ENCODE measurements at regions not wholly inside any gene's neighbourhood (a gene's known extent, or its start where the extent isn't known, plus 50 kb on each side); places are given as distances from the start of the nearest gene placed in this dataset.

DNA sequence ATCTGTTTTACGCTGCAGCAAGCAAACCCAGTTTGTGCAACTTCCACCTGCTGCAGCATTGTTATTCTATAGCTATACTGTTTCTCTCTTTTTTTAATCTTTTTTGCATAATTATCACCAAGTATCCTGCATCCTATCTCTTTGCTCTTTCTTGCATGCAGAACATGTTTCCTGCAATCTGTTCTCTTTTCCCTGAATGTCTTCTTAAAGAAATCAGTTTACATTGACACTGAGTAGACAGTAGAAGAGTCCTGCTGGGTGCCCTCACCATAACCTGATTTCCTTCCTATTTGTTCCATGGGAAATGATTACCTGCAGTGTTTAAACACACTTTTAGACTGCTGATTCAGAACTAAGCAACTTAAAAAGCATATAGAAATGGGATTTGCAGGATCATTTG, 964.7 kb downstream of the PCDH19 start:
- in situ Hi-C loops (cut with MboI), result no loop called here
- H3K27me3 ChIP-seq (replicated peaks; ENCODE audit: insufficient read depth), result no peaks in the 10 kb centered on the region
- no peak overlapping the region for H3K9ac ChIP-seq
- H3K36me3 ChIP-seq (ENCODE audit: low read depth), result no peaks in the 10 kb centered on the region
- H3K27ac ChIP-seq, result no peak overlapping the region
- DNase-seq, result no peak
- H2AFZ ChIP-seq, result no peak overlapping the region
- no peaks in the 10 kb centered on the region for H3K79me2 ChIP-seq (ENCODE audit: insufficient read depth)
- H3F3A ChIP-seq (ENCODE audit: insufficient read depth), result no peaks in the 10 kb centered on the region
- no peaks in the 10 kb centered on the region for H3K4me1 ChIP-seq (ENCODE audit: insufficient read depth)
- H3K9me3 ChIP-seq (ENCODE audit: low read depth), result no peaks in the 10 kb centered on the region
- no peak overlapping the region for H3K4me2 ChIP-seq (ENCODE audit: unreplicated experiment)
- TF ChIP-seq EZH2 (IDR thresholded peaks at IDR 0.05; ENCODE audit: insufficient read depth, poor library complexity, severe bottlenecking) (no peak), EZH2phosphoT487 (IDR thresholded peaks at IDR 0.05; ENCODE audit: insufficient read depth, low read depth) (no peak)
- WGBS, 2 experiments (ENCODE audit: low coverage in 1 of 2, low lambda C conversion rate in 2 of 2, missing lambda C conversion rate in 2 of 2), result 18 to 50% methylated on average over 1 of the region's 1 CpG
- no peaks in the 10 kb centered on the region for H3K9me2 ChIP-seq (ENCODE audit: insufficient read depth)
- H4K20me1 ChIP-seq (ENCODE audit: insufficient read depth), result no peaks in the 10 kb centered on the region
- H3K4me3 ChIP-seq, result no peak overlapping the region

DNA sequence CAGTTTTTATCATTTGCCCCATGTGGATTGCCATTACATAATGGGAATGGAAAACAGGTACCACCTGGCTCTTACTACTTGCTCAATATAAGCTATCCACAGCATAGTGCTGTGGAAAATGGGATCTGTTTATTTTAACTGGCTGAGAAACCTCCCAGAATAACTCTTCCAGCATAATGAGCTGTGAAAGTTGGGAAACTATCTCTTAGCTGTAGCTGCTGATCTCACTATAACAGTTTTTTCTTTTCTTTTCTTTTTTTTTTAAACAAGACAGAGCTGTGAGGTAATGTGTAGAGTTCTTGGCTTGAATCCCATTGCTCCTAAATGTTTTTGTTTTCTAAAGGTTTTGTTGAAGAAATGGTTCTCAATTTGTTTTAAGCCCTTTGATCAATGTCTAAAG, 988.3 kb downstream of the PCDH19 start:
- Histone ChIP-seq H3K27me3 (replicated peaks; ENCODE audit: insufficient read depth) (no peaks in the 10 kb centered on the region), H3K9ac (no peak overlapping the region), H3K79me2 (ENCODE audit: insufficient read depth) (no peaks in the 10 kb centered on the region), H4K20me1 (ENCODE audit: insufficient read depth) (no peaks in the 10 kb centered on the region), H3K36me3 (ENCODE audit: low read depth) (no peaks in the 10 kb centered on the region), H3F3A (ENCODE audit: insufficient read depth) (no peaks in the 10 kb centered on the region), H2AFZ (no peak overlapping the region), H3K4me2 (ENCODE audit: unreplicated experiment) (no peak overlapping the region), H3K9me2 (ENCODE audit: insufficient read depth) (no peaks in the 10 kb centered on the region), H3K9me3 (ENCODE audit: low read depth) (no peaks in the 10 kb centered on the region), H3K4me1 (ENCODE audit: insufficient read depth) (no peaks in the 10 kb centered on the region), H3K27ac (no peak overlapping the region), H3K4me3 (no peak overlapping the region)
- in situ Hi-C loops (cut with MboI), result no loop called here
- DNase-seq, result no peak
- TF ChIP-seq EZH2phosphoT487 (IDR thresholded peaks at IDR 0.05; ENCODE audit: insufficient read depth, low read depth), result no peak
- TF ChIP-seq EZH2 (IDR thresholded peaks at IDR 0.05; ENCODE audit: insufficient read depth, poor library complexity, severe bottlenecking), result no peak

DNA sequence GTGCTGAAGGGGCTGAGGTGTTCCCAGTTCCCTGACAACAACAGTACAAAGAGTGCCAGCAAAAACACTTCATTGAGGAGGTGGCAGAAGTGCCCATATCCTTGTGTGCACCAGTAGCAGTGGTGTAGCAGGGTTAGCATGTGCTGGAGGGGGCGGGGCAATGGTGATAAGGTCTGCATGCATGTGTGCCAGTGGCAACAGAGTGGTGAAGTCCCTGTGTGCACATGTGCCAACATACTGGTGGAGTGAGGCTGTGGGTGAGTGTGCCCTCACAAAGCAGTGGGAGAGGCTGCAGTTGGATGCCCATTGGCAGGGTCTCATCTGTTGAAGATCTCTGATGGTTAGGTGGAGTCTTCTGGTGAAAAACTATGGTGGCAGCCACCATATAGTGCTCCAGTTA, 994.6 kb downstream of the PCDH19 start:
- TF ChIP-seq EZH2 (IDR thresholded peaks at IDR 0.05; ENCODE audit: insufficient read depth, poor library complexity, severe bottlenecking), result no peak
- no peak overlapping the region for H3K9ac ChIP-seq
- in situ Hi-C loops (cut with MboI), result no loop called here

DNA sequence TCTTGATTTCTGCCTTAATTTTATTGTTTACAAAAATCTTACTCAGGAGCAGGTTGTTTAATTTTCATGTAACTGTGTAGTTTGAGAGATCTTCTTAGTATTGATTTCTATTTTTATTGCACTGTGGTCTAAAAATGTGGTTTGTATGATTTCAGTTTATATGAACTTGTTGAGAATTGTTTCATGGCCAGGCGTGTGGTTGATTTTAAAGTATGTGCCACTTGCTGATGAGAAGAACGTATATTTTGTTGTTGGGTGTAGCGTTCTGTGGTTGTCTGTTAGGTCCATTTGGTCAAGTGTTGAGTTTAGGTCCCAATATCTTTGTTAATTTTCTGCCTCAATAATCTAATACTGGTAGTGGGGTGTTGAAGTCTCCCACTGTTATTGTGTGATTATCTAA, 996.8 kb downstream of the PCDH19 start:
- H3F3A ChIP-seq (ENCODE audit: insufficient read depth), result no peaks in the 10 kb centered on the region
- DNase-seq, result no peak
- no peaks in the 10 kb centered on the region for H3K27me3 ChIP-seq (replicated peaks; ENCODE audit: insufficient read depth)
- no peak overlapping the region for H3K4me2 ChIP-seq (ENCODE audit: unreplicated experiment)
- no peaks in the 10 kb centered on the region for H3K79me2 ChIP-seq (ENCODE audit: insufficient read depth)
- no peak overlapping the region for H2AFZ ChIP-seq
- H3K9me2 ChIP-seq (ENCODE audit: insufficient read depth), result no peaks in the 10 kb centered on the region
- no peaks in the 10 kb centered on the region for H3K36me3 ChIP-seq (ENCODE audit: low read depth)
- WGBS, 2 experiments (ENCODE audit: low coverage in 1 of 2, low lambda C conversion rate in 2 of 2, missing lambda C conversion rate in 2 of 2), result 29 to 36% methylated on average over 3 of the region's 3 CpGs
- H3K9me3 ChIP-seq (ENCODE audit: low read depth), result no peaks in the 10 kb centered on the region
- no peak overlapping the region for H3K9ac ChIP-seq
- TF ChIP-seq EZH2 (IDR thresholded peaks at IDR 0.05; ENCODE audit: insufficient read depth, poor library complexity, severe bottlenecking), result no peak
- no peak for TF ChIP-seq EZH2phosphoT487 (IDR thresholded peaks at IDR 0.05; ENCODE audit: insufficient read depth, low read depth)
- H3K4me3 ChIP-seq, result no peak overlapping the region
- in situ Hi-C loops (cut with MboI), result no loop called here
- H4K20me1 ChIP-seq (ENCODE audit: insufficient read depth), result no peaks in the 10 kb centered on the region
- no peak overlapping the region for H3K27ac ChIP-seq
- no peaks in the 10 kb centered on the region for H3K4me1 ChIP-seq (ENCODE audit: insufficient read depth)

More for the DNA sequence above, 994.6 kb downstream of the PCDH19 start:
- Histone ChIP-seq H3K4me3 (no peak overlapping the region), H3K9me3 (ENCODE audit: low read depth) (no peaks in the 10 kb centered on the region), H4K20me1 (ENCODE audit: insufficient read depth) (no peaks in the 10 kb centered on the region), H2AFZ (no peak overlapping the region), H3K36me3 (ENCODE audit: low read depth) (no peaks in the 10 kb centered on the region), H3F3A (ENCODE audit: insufficient read depth) (no peaks in the 10 kb centered on the region), H3K4me1 (ENCODE audit: insufficient read depth) (no peaks in the 10 kb centered on the region), H3K27me3 (replicated peaks; ENCODE audit: insufficient read depth) (no peaks in the 10 kb centered on the region), H3K9me2 (ENCODE audit: insufficient read depth) (no peaks in the 10 kb centered on the region), H3K27ac (no peak overlapping the region), H3K79me2 (ENCODE audit: insufficient read depth) (no peaks in the 10 kb centered on the region), H3K4me2 (ENCODE audit: unreplicated experiment) (no peak overlapping the region)
- no peak for DNase-seq
- 0% methylated on average over 1 of the region's 1 CpG for WGBS, 2 experiments (ENCODE audit: low coverage in 1 of 2, low lambda C conversion rate in 2 of 2, missing lambda C conversion rate in 2 of 2)

DNA sequence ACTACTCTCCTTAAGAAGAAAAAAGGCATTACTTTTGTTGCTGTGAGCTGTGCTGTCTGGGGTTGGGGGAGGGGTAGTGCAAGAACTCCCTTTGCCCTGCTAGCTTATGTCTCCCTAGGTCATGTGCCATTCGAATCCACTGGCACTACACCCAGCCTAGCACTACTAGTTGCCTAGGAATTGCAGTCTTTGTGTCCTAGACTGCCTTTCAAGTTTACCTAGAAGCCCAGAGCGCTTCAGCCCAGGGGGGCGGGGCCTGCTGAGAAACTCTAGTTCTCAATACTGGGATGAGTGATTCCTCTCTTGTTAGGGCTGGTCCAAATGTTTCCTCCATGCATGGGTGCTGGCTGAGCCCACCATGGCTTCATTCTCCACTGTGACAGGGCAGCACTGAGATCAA, 1011.5 kb downstream of the PCDH19 start:
- Histone ChIP-seq H3F3A (ENCODE audit: insufficient read depth) (no peaks in the 10 kb centered on the region), H4K20me1 (ENCODE audit: insufficient read depth) (no peaks in the 10 kb centered on the region), H3K4me2 (ENCODE audit: unreplicated experiment) (no peak overlapping the region), H3K9me3 (ENCODE audit: low read depth) (no peaks in the 10 kb centered on the region), H3K9me2 (ENCODE audit: insufficient read depth) (no peaks in the 10 kb centered on the region), H3K27ac (no peak overlapping the region), H3K79me2 (ENCODE audit: insufficient read depth) (no peaks in the 10 kb centered on the region), H3K4me3 (no peak overlapping the region), H2AFZ (no peak overlapping the region), H3K27me3 (replicated peaks; ENCODE audit: insufficient read depth) (no peaks in the 10 kb centered on the region), H3K36me3 (ENCODE audit: low read depth) (no peaks in the 10 kb centered on the region), H3K9ac (no peak overlapping the region), H3K4me1 (ENCODE audit: insufficient read depth) (no peaks in the 10 kb centered on the region)
- 8 to 12% methylated on average over 3 of the region's 3 CpGs for WGBS, 2 experiments (ENCODE audit: low coverage in 1 of 2, low lambda C conversion rate in 2 of 2, missing lambda C conversion rate in 2 of 2)
- TF ChIP-seq EZH2 (IDR thresholded peaks at IDR 0.05; ENCODE audit: insufficient read depth, poor library complexity, severe bottlenecking), result no peak
- TF ChIP-seq EZH2phosphoT487 (IDR thresholded peaks at IDR 0.05; ENCODE audit: insufficient read depth, low read depth), result no peak
- in situ Hi-C loops (cut with MboI), result no loop called here
- DNase-seq, result no peak
